Neural progenitor cell (in vitro differentiated cells): ENCODE measurements at regions not wholly inside any gene's neighbourhood (a gene's known extent, or its start where the extent isn't known, plus 50 kb on each side); places are given as distances from the start of the nearest gene placed in this dataset.

ENCODE experiments used
- DNase-seq: peaks from one replicate; pipeline ENCODE4 v3.0.0-alpha.2; 2016; ENCODE audit warnings: low spot score
- H2AFZ ChIP-seq: fragments of 200-600 bp; sonication (generic); replicated peaks from 2 replicates; pipeline ENCODE4 v1.6.1; 2016; ENCODE audit warnings: antibody characterized with exemption
- H3F3A ChIP-seq: fragments of 200-600 bp; sonication (generic); 2 replicates; pipeline ENCODE4 v1.6.1; 2016; ENCODE audit warnings: antibody characterized with exemption, low read depth
- H3K27ac ChIP-seq: fragments of 200-600 bp; sonication (generic); 2 replicates; pipeline ENCODE4 v1.5.1; 2016; ENCODE audit warnings: mild to moderate bottlenecking
- H3K27me3 ChIP-seq: fragments of 200-600 bp; sonication (generic); 2 replicates; pipeline ENCODE4 v1.6.1; 2016; ENCODE audit warnings: mild to moderate bottlenecking, moderate library complexity
- H3K36me3 ChIP-seq: fragments of 200-600 bp; sonication (generic); 2 replicates; pipeline ENCODE4 v1.5.1; 2016
- H3K4me1 ChIP-seq: fragments of 200-600 bp; sonication (generic); 2 replicates; pipeline ENCODE4 v1.6.1; 2016; ENCODE audit warnings: mixed run types
- H3K4me2 ChIP-seq: fragments of 200-600 bp; sonication (generic); 2 replicates; pipeline ENCODE4 v1.6.1; 2016
- H3K4me3 ChIP-seq: fragments of 200-600 bp; sonication (generic); 2 replicates; pipeline ENCODE4 v1.5.1; 2016
- H3K79me2 ChIP-seq: fragments of 200-600 bp; sonication (generic); 2 replicates; pipeline ENCODE4 v1.6.1; 2016; ENCODE audit warnings: low read depth
- H3K9ac ChIP-seq: fragments of 200-600 bp; sonication (generic); 2 replicates; pipeline ENCODE4 v1.6.1; 2016
- H3K9me3 ChIP-seq: fragments of 200-600 bp; sonication (generic); 2 replicates; pipeline ENCODE4 v1.5.1; 2016; ENCODE audit warnings: low read depth
- H4K20me1 ChIP-seq: fragments of 200-600 bp; sonication (generic); 2 replicates; pipeline ENCODE4 v1.6.1; 2016; ENCODE audit warnings: low read depth
- H3K27ac Mint-ChIP-seq: 3 replicates; pipeline ENCODE4 v1.8.0; 2021; ENCODE audit warnings: mixed read lengths
- H3K27me3 Mint-ChIP-seq: 2 replicates; pipeline ENCODE4 v1.8.0; 2022; ENCODE audit warnings: low read depth, mild to moderate bottlenecking, inconsistent platforms, moderate library complexity, mixed read lengths; ENCODE audit not compliant: insufficient read depth
- H3K36me3 Mint-ChIP-seq: 3 replicates; pipeline ENCODE4 v1.8.0; 2021; ENCODE audit warnings: mixed read lengths
- H3K4me1 Mint-ChIP-seq: 3 replicates; pipeline ENCODE4 v1.8.0; 2021; ENCODE audit warnings: mixed read lengths
- H3K4me3 Mint-ChIP-seq: 3 replicates; pipeline ENCODE4 v1.8.0; 2021; ENCODE audit warnings: mild to moderate bottlenecking, moderate library complexity, mixed read lengths
- H3K9me3 Mint-ChIP-seq: 3 replicates; pipeline ENCODE4 v1.8.0; 2020; ENCODE audit warnings: mixed read lengths
- CTCF ChIP-seq: fragments of 200-600 bp; sonication (generic); IDR thresholded peaks from 2 replicates; pipeline ENCODE4 v1.5.1; 2017; ENCODE audit warnings: antibody characterized with exemption, mild to moderate bottlenecking
- EZH2 ChIP-seq: fragments of 200-600 bp; sonication (generic); IDR thresholded peaks from 2 replicates; pipeline ENCODE4 v1.6.1; 2017; ENCODE audit warnings: antibody characterized with exemption, mild to moderate bottlenecking, moderate library complexity
- EZH2phosphoT487 ChIP-seq: fragments of 200-600 bp; sonication (generic); IDR thresholded peaks from 2 replicates; pipeline ENCODE4 v1.6.1; 2017; ENCODE audit warnings: antibody characterized with exemption

DNA sequence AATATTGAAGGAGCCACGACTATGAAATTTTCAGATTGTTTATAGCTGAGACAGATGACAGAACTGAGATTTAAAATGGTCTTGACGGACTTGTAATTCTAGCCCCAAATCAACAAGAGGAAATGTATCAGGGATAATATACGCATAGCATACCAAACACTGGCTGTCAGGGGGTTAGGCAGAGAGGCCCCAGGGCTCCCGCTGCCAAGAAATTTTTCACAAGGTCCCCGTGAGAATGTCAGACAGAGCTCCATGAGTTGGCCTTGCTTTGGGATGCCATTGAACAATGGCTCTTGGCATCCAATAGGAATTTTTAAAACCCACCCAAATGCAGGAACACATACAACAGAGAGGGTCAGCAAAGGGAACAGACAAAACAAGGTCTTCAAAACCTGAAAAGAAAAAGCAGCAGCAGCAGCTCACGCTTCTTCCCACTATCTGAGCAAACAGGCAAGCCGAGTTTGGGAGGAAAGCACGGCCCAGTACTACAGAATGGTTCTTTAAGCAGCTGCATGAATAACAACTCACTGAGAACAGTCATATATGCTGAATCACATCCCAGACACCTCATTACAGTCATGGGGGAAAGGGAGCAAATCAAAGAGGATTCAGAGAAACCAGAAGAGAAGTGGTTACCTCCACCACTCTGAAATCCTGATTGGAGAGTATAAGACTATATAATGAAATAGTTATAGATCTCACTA, 445.6 kb downstream of the RND3 start:
- TF ChIP-seq EZH2phosphoT487 (no peak), CTCF (no peak), EZH2 (no peak)
- no peaks in the 10 kb centered on the region for H4K20me1 ChIP-seq
- peaks cover 6% of the 10 kb centered on the region for H3K4me1 ChIP-seq
- peaks cover 12% of the 10 kb centered on the region for H3K4me1 Mint-ChIP-seq
- no peaks in the 10 kb centered on the region for H3F3A ChIP-seq
- H2AFZ ChIP-seq, result peak overlapping the region; percentile 3
- H3K79me2 ChIP-seq, result no peaks in the 10 kb centered on the region
- peaks cover 7% of the 10 kb centered on the region for H3K9me3 Mint-ChIP-seq
- no peak overlapping the region for H3K27ac Mint-ChIP-seq
- H3K36me3 Mint-ChIP-seq, result no peaks in the 10 kb centered on the region
- no peak overlapping the region for H3K9ac ChIP-seq
- H3K27ac ChIP-seq, result no peak overlapping the region
- no peak overlapping the region for H3K4me3 ChIP-seq
- H3K27me3 Mint-ChIP-seq, result no peaks in the 10 kb centered on the region
- no peaks in the 10 kb centered on the region for H3K27me3 ChIP-seq
- H3K9me3 ChIP-seq, result no peaks in the 10 kb centered on the region
- no peak overlapping the region for H3K4me2 ChIP-seq
- no peak for DNase-seq
- no peaks in the 10 kb centered on the region for H3K36me3 ChIP-seq
- H3K4me3 Mint-ChIP-seq, result no peak overlapping the region

DNA sequence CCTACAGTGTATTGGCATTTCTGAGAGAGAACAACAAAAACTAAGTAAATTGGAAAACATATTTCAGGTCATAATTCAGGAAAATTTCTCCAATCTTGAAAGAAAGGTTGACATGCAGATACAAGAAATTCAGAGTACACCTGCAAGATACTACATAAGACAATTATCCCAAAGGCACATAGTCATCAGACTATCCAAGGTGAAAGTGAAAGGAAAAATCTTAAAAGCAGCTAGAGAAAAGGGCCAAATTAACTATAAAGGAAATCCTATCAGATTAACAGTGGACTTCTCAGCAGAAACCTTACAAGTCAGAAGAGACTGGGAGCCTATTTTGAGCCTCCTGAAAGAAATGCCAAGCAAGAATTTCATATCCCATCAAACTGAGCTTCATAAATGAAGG, 449.0 kb upstream of the MMADHC start:
- no peak overlapping the region for H3K9ac ChIP-seq
- H2AFZ ChIP-seq, result no peak overlapping the region
- Mint-ChIP-seq H3K4me1 (peaks cover 1% of the 10 kb centered on the region), H3K9me3 (peaks cover 7% of the 10 kb centered on the region), H3K36me3 (no peaks in the 10 kb centered on the region), H3K27ac (no peak overlapping the region), H3K27me3 (no peaks in the 10 kb centered on the region), H3K4me3 (no peak overlapping the region)
- H3K27ac ChIP-seq, result no peak overlapping the region
- H3K4me1 ChIP-seq, result peaks cover 13% of the 10 kb centered on the region
- H3F3A ChIP-seq, result no peaks in the 10 kb centered on the region
- H4K20me1 ChIP-seq, result no peaks in the 10 kb centered on the region
- DNase-seq, result no peak
- no peaks in the 10 kb centered on the region for H3K27me3 ChIP-seq
- no peaks in the 10 kb centered on the region for H3K9me3 ChIP-seq
- no peaks in the 10 kb centered on the region for H3K36me3 ChIP-seq
- no peaks in the 10 kb centered on the region for H3K79me2 ChIP-seq
- no peak overlapping the region for H3K4me2 ChIP-seq
- TF ChIP-seq EZH2phosphoT487 (no peak), CTCF (no peak), EZH2 (no peak)
- no peak overlapping the region for H3K4me3 ChIP-seq

GRCh38 chr2:150034665-150035064, 447.1 kb upstream of the MMADHC start:
- no peak for TF ChIP-seq CTCF
- TF ChIP-seq EZH2phosphoT487, result no peak
- no peak for TF ChIP-seq EZH2

More at GRCh38 chr2:150034665-150035064, 447.1 kb upstream of the MMADHC start:
- no peaks in the 10 kb centered on the region for H3F3A ChIP-seq
- no peak overlapping the region for H3K27ac ChIP-seq
- Mint-ChIP-seq H3K36me3 (no peaks in the 10 kb centered on the region), H3K4me1 (peaks cover 4% of the 10 kb centered on the region), H3K9me3 (peaks cover 7% of the 10 kb centered on the region), H3K4me3 (no peak overlapping the region), H3K27me3 (no peaks in the 10 kb centered on the region), H3K27ac (no peak overlapping the region)
- no peak for DNase-seq
- no peaks in the 10 kb centered on the region for H3K9me3 ChIP-seq
- H4K20me1 ChIP-seq, result no peaks in the 10 kb centered on the region
- no peaks in the 10 kb centered on the region for H3K79me2 ChIP-seq
- peaks cover 13% of the 10 kb centered on the region for H3K4me1 ChIP-seq
- H2AFZ ChIP-seq, result no peak overlapping the region
- no peaks in the 10 kb centered on the region for H3K27me3 ChIP-seq
- no peak overlapping the region for H3K9ac ChIP-seq
- no peak overlapping the region for H3K4me2 ChIP-seq
- H3K36me3 ChIP-seq, result no peaks in the 10 kb centered on the region
- H3K4me3 ChIP-seq, result no peak overlapping the region
